Neural progenitor cell (in vitro differentiated cells): ENCODE measurements at regions not wholly inside any gene's neighbourhood (a gene's known extent, or its start where the extent isn't known, plus 50 kb on each side); places are given as distances from the start of the nearest gene placed in this dataset.

ENCODE experiments used
- EZH2 ChIP-seq: fragments of 200-600 bp; sonication (generic); IDR thresholded peaks from 2 replicates; pipeline ENCODE4 v1.6.1; 2017; ENCODE audit warnings: antibody characterized with exemption, mild to moderate bottlenecking, moderate library complexity
- TF ChIP-seq, protein P1 (sequence below): fragments of 200-600 bp; sonication (generic); IDR thresholded peaks from 2 replicates; pipeline ENCODE4 v1.5.1; 2017; ENCODE audit warnings: antibody characterized with exemption, mild to moderate bottlenecking

- TF ChIP-seq, protein P1, sequence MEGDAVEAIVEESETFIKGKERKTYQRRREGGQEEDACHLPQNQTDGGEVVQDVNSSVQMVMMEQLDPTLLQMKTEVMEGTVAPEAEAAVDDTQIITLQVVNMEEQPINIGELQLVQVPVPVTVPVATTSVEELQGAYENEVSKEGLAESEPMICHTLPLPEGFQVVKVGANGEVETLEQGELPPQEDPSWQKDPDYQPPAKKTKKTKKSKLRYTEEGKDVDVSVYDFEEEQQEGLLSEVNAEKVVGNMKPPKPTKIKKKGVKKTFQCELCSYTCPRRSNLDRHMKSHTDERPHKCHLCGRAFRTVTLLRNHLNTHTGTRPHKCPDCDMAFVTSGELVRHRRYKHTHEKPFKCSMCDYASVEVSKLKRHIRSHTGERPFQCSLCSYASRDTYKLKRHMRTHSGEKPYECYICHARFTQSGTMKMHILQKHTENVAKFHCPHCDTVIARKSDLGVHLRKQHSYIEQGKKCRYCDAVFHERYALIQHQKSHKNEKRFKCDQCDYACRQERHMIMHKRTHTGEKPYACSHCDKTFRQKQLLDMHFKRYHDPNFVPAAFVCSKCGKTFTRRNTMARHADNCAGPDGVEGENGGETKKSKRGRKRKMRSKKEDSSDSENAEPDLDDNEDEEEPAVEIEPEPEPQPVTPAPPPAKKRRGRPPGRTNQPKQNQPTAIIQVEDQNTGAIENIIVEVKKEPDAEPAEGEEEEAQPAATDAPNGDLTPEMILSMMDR: no peak
- no peak for TF ChIP-seq EZH2
Observed at GRCh38 chr9:108478431-108479332, 377.1 kb downstream of the ACTL7B start.
